ENCODE measurements at regions not wholly inside any gene's neighbourhood (a gene's known extent, or its start where the extent isn't known, plus 50 kb on each side); places are given as distances from the start of the nearest gene placed in this dataset.

GRCh38 chr9:120001536-120001935 is 578.4 kb downstream of the CDK5RAP2 start:
- no peak for DNase-seq (ENCODE audit: low spot score)
- no peak overlapping the region for H3K27ac Mint-ChIP-seq
- no peaks in the 10 kb centered on the region for H3K4me1 Mint-ChIP-seq (ENCODE audit: low read depth)
- no peak overlapping the region for H3K4me3 Mint-ChIP-seq (ENCODE audit: low read depth)
- intact Hi-C loops (cut with micrococcal nuclease): no loop called here
- H3K36me3 Mint-ChIP-seq (ENCODE audit: low read depth): no peaks in the 10 kb centered on the region
- H3K9me3 Mint-ChIP-seq: no peaks in the 10 kb centered on the region
- peaks cover 2% of the 10 kb centered on the region for H3K27me3 Mint-ChIP-seq (ENCODE audit: low read depth)

GRCh38 chr9:119998614-119999013 is 581.4 kb downstream of the CDK5RAP2 start:
- H3K27me3 Mint-ChIP-seq (ENCODE audit: low read depth): no peaks in the 10 kb centered on the region
- no peak for DNase-seq (ENCODE audit: low spot score)
- no peaks in the 10 kb centered on the region for H3K36me3 Mint-ChIP-seq (ENCODE audit: low read depth)
- H3K4me1 Mint-ChIP-seq (ENCODE audit: low read depth): no peaks in the 10 kb centered on the region
- no peak overlapping the region for H3K27ac Mint-ChIP-seq
- intact Hi-C loops (cut with micrococcal nuclease): no loop called here
- H3K9me3 Mint-ChIP-seq: no peaks in the 10 kb centered on the region
- H3K4me3 Mint-ChIP-seq (ENCODE audit: low read depth): no peak overlapping the region

- no peaks in the 10 kb centered on the region for H3K9me3 Mint-ChIP-seq
- intact Hi-C loops (cut with micrococcal nuclease): no loop called here
- no peaks in the 10 kb centered on the region for H3K4me1 Mint-ChIP-seq (ENCODE audit: low read depth)
- H3K27me3 Mint-ChIP-seq (ENCODE audit: low read depth): no peaks in the 10 kb centered on the region
- H3K36me3 Mint-ChIP-seq (ENCODE audit: low read depth): no peaks in the 10 kb centered on the region
- no peak for DNase-seq (ENCODE audit: low spot score)
- H3K27ac Mint-ChIP-seq: no peak overlapping the region
- H3K4me3 Mint-ChIP-seq (ENCODE audit: low read depth): no peak overlapping the region
Observed at GRCh38 chr9:119991797-119992196, 588.2 kb downstream of the CDK5RAP2 start.

- H3K4me3 Mint-ChIP-seq (ENCODE audit: low read depth): no peak overlapping the region
- H3K4me1 Mint-ChIP-seq (ENCODE audit: low read depth): no peaks in the 10 kb centered on the region
- no peak for DNase-seq (ENCODE audit: low spot score)
- intact Hi-C loops (cut with micrococcal nuclease): no loop called here
- H3K27ac Mint-ChIP-seq: no peak overlapping the region
- no peaks in the 10 kb centered on the region for H3K27me3 Mint-ChIP-seq (ENCODE audit: low read depth)
- no peaks in the 10 kb centered on the region for H3K36me3 Mint-ChIP-seq (ENCODE audit: low read depth)
- H3K9me3 Mint-ChIP-seq: no peaks in the 10 kb centered on the region
Observed at GRCh38 chr9:119986713-119987112, 593.3 kb downstream of the CDK5RAP2 start.

GRCh38 chr9:119986205-119986604 is 593.8 kb downstream of the CDK5RAP2 start:
- no peak for DNase-seq (ENCODE audit: low spot score)
- H3K27ac Mint-ChIP-seq: no peak overlapping the region
- H3K36me3 Mint-ChIP-seq (ENCODE audit: low read depth): no peaks in the 10 kb centered on the region
- no peaks in the 10 kb centered on the region for H3K9me3 Mint-ChIP-seq
- intact Hi-C loops (cut with micrococcal nuclease): no loop called here
- no peak overlapping the region for H3K4me3 Mint-ChIP-seq (ENCODE audit: low read depth)
- no peaks in the 10 kb centered on the region for H3K4me1 Mint-ChIP-seq (ENCODE audit: low read depth)
- no peaks in the 10 kb centered on the region for H3K27me3 Mint-ChIP-seq (ENCODE audit: low read depth)

GRCh38 chr9:119974026-119974425 is 604.8 kb upstream of the BRINP1 start:
- Mint-ChIP-seq H3K4me1 (ENCODE audit: low read depth) (no peaks in the 10 kb centered on the region), H3K27me3 (ENCODE audit: low read depth) (no peaks in the 10 kb centered on the region), H3K9me3 (no peaks in the 10 kb centered on the region), H3K27ac (no peak overlapping the region), H3K4me3 (ENCODE audit: low read depth) (no peak overlapping the region), H3K36me3 (ENCODE audit: low read depth) (no peaks in the 10 kb centered on the region)
- intact Hi-C loops (cut with micrococcal nuclease): no loop called here
- no peak for DNase-seq (ENCODE audit: low spot score)

- H3K27ac Mint-ChIP-seq: no peak overlapping the region
- H3K4me1 Mint-ChIP-seq (ENCODE audit: low read depth): no peaks in the 10 kb centered on the region
- peak; percentile 16 for DNase-seq (ENCODE audit: low spot score)
- H3K36me3 Mint-ChIP-seq (ENCODE audit: low read depth): no peaks in the 10 kb centered on the region
- no peak overlapping the region for H3K4me3 Mint-ChIP-seq (ENCODE audit: low read depth)
- H3K9me3 Mint-ChIP-seq: no peaks in the 10 kb centered on the region
- H3K27me3 Mint-ChIP-seq (ENCODE audit: low read depth): no peaks in the 10 kb centered on the region
- intact Hi-C loops (cut with micrococcal nuclease): loop anchor here (2.0 kb wide), 1 partner anchor 412 kb away; no protein-coding TSS in a partner anchor
Observed at GRCh38 chr9:119968836-119969707, 599.8 kb upstream of the BRINP1 start.

GRCh38 chr9:119967867-119968535 is 598.8 kb upstream of the BRINP1 start:
- DNase-seq (ENCODE audit: low spot score): no peak
- Mint-ChIP-seq H3K27ac (no peak overlapping the region), H3K27me3 (ENCODE audit: low read depth) (no peaks in the 10 kb centered on the region), H3K36me3 (ENCODE audit: low read depth) (no peaks in the 10 kb centered on the region), H3K9me3 (no peaks in the 10 kb centered on the region), H3K4me3 (ENCODE audit: low read depth) (no peak overlapping the region), H3K4me1 (ENCODE audit: low read depth) (no peaks in the 10 kb centered on the region)
- intact Hi-C loops (cut with micrococcal nuclease): loop anchor here (2.0 kb wide), 1 partner anchor 411 kb away; no protein-coding TSS in a partner anchor

GRCh38 chr9:119963798-119964372 is 594.6 kb upstream of the BRINP1 start:
- H3K4me1 Mint-ChIP-seq (ENCODE audit: low read depth): no peaks in the 10 kb centered on the region
- DNase-seq (ENCODE audit: low spot score): no peak
- no peaks in the 10 kb centered on the region for H3K36me3 Mint-ChIP-seq (ENCODE audit: low read depth)
- no peak overlapping the region for H3K4me3 Mint-ChIP-seq (ENCODE audit: low read depth)
- no peaks in the 10 kb centered on the region for H3K27me3 Mint-ChIP-seq (ENCODE audit: low read depth)
- intact Hi-C loops (cut with micrococcal nuclease): no loop called here
- no peaks in the 10 kb centered on the region for H3K9me3 Mint-ChIP-seq
- no peak overlapping the region for H3K27ac Mint-ChIP-seq

GRCh38 chr9:119963258-119963797 is 594.1 kb upstream of the BRINP1 start:
- no peak overlapping the region for H3K27ac Mint-ChIP-seq
- intact Hi-C loops (cut with micrococcal nuclease): no loop called here
- H3K9me3 Mint-ChIP-seq: no peaks in the 10 kb centered on the region
- no peaks in the 10 kb centered on the region for H3K27me3 Mint-ChIP-seq (ENCODE audit: low read depth)
- no peak overlapping the region for H3K4me3 Mint-ChIP-seq (ENCODE audit: low read depth)
- no peaks in the 10 kb centered on the region for H3K4me1 Mint-ChIP-seq (ENCODE audit: low read depth)
- H3K36me3 Mint-ChIP-seq (ENCODE audit: low read depth): no peaks in the 10 kb centered on the region
- no peak for DNase-seq (ENCODE audit: low spot score)

GRCh38 chr9:119961774-119962424 is 592.7 kb upstream of the BRINP1 start:
- no peaks in the 10 kb centered on the region for H3K9me3 Mint-ChIP-seq
- no peak overlapping the region for H3K4me3 Mint-ChIP-seq (ENCODE audit: low read depth)
- no peak for DNase-seq (ENCODE audit: low spot score)
- no peaks in the 10 kb centered on the region for H3K36me3 Mint-ChIP-seq (ENCODE audit: low read depth)
- H3K4me1 Mint-ChIP-seq (ENCODE audit: low read depth): no peaks in the 10 kb centered on the region
- intact Hi-C loops (cut with micrococcal nuclease): no loop called here
- H3K27ac Mint-ChIP-seq: no peak overlapping the region
- H3K27me3 Mint-ChIP-seq (ENCODE audit: low read depth): no peaks in the 10 kb centered on the region

- Mint-ChIP-seq H3K27me3 (ENCODE audit: low read depth) (no peaks in the 10 kb centered on the region), H3K9me3 (no peaks in the 10 kb centered on the region), H3K4me1 (ENCODE audit: low read depth) (no peaks in the 10 kb centered on the region), H3K4me3 (ENCODE audit: low read depth) (no peak overlapping the region), H3K27ac (no peak overlapping the region), H3K36me3 (ENCODE audit: low read depth) (no peaks in the 10 kb centered on the region)
- intact Hi-C loops (cut with micrococcal nuclease): no loop called here
- DNase-seq (ENCODE audit: low spot score): no peak
Observed at GRCh38 chr9:119959846-119960545, 590.8 kb upstream of the BRINP1 start.

Data from activated T-helper 2 cell treated with anti-CD3 and anti-CD28 coated beads, Interferon-gamma antibody, Interleukin-2, Interleukin-4, amounts not matched to agents 10 μg/mL and 5 μg/mL and 100 μg/mL, durations not matched to agents 14 hours and 24 hours and 36 hours (primary cell).